H1 (cell line): ENCODE measurements at regions not wholly inside any gene's neighbourhood (a gene's known extent, or its start where the extent isn't known, plus 50 kb on each side); places are given as distances from the start of the nearest gene placed in this dataset.

Experiments
- CTCF ChIA-PET: fragments of 300-600 bp; sonication (Branson Sonifier 250); formaldehyde crosslinking; loops from one replicate; lab custom pipeline; 2021; ENCODE audit not compliant: partially characterized antibody; lab: Charles Lee
- POLR2A ChIA-PET: fragments of 300-600 bp; sonication (Branson Sonifier 250); formaldehyde crosslinking; loops from one replicate; lab custom pipeline; 2021; ENCODE audit warnings: inconsistent platforms; ENCODE audit not compliant: partially characterized antibody; lab: Charles Lee
- DNase-seq, 2 experiments: peaks; one replicate each; pipeline versions ENCODE4 v3.0.0 to v3.0.0-alpha.2; 2010 to 2022; ENCODE audit warnings: low spot score in 2 of 2, low read depth in 1 of 2, mixed read lengths in 1 of 2
- FAIRE-seq: peaks from 2 replicates; lab custom pipeline; 2011; peaks lifted over from hg19 to GRCh38; lab: Jason Lieb, UNC
- H2AFZ ChIP-seq: 2 replicates; pipeline ENCODE4 v1.8.1; 2012; ENCODE audit warnings: low read length, inconsistent platforms
- H2AK5ac ChIP-seq: 2 replicates; pipeline ENCODE4 v1.6.1; 2013; ENCODE audit warnings: low read depth, low read length
- H2BK120ac ChIP-seq: replicated peaks from 2 replicates; pipeline ENCODE3; 2013; ENCODE audit warnings: low read depth, low read length, inconsistent platforms
- H2BK12ac ChIP-seq: 2 replicates; pipeline ENCODE4 v1.6.1; 2013; ENCODE audit warnings: low read depth, low read length
- H2BK15ac ChIP-seq: 2 replicates; pipeline ENCODE4 v1.6.1; 2013; ENCODE audit warnings: low read length
- H2BK20ac ChIP-seq: 2 replicates; pipeline ENCODE4 v1.6.1; 2013; ENCODE audit warnings: low read length
- H2BK5ac ChIP-seq: 2 replicates; pipeline ENCODE4 v1.6.1; 2013; ENCODE audit warnings: low read depth, low read length
- H3K14ac ChIP-seq: 2 replicates; pipeline ENCODE4 v1.6.1; 2013; ENCODE audit warnings: inconsistent platforms; ENCODE audit not compliant: insufficient read length
- H3K18ac ChIP-seq: 2 replicates; pipeline ENCODE4 v1.6.1; 2013; ENCODE audit warnings: low read length; ENCODE audit errors: extremely low read depth
- H3K23ac ChIP-seq: 2 replicates; pipeline ENCODE4 v1.6.1; 2013; ENCODE audit warnings: inconsistent platforms; ENCODE audit not compliant: insufficient read length
- H3K23me2 ChIP-seq: 2 replicates; pipeline ENCODE4 v1.6.1; 2013; ENCODE audit warnings: low read depth, low read length
- H3K27ac ChIP-seq: 2 replicates; pipeline ENCODE4 v1.6.1; 2011; ENCODE audit warnings: low read depth, low read length, inconsistent platforms
- H3K27me3 ChIP-seq, 4 experiments: replicated peaks in 1 of 4; 1 replicate in 1 of 4; 2 replicates in 3 of 4; pipeline versions ENCODE4 v1.6.1 to v1.8.1; 2011 to 2013; ENCODE audit warnings: low read length in 3 of 4, mild to moderate bottlenecking in 3 of 4, inconsistent platforms in 2 of 4, mixed read lengths in 2 of 4, moderate library complexity in 1 of 4; ENCODE audit not compliant: control insufficient read depth in 3 of 4, insufficient read depth in 3 of 4; ENCODE audit errors: extremely low read depth in 1 of 4
- H3K36me3 ChIP-seq, 4 experiments: 2 replicates each; pipeline versions ENCODE4 v1.6.1 to v1.8.1; 2011 to 2013; ENCODE audit warnings: mild to moderate bottlenecking in 4 of 4, low read length in 3 of 4, moderate library complexity in 2 of 4, control low read depth in 1 of 4, inconsistent platforms in 1 of 4; ENCODE audit not compliant: insufficient read depth in 4 of 4, control insufficient read depth in 2 of 4
- H3K4ac ChIP-seq: replicated peaks from 2 replicates; pipeline ENCODE3; 2013; ENCODE audit warnings: low read length, low read depth, mixed read lengths, inconsistent platforms; ENCODE audit not compliant: insufficient read length
- H3K4me1 ChIP-seq, 4 experiments: replicated peaks in 1 of 4; 1 replicate in 1 of 4; 2 replicates in 3 of 4; pipeline versions ENCODE4 v1.6.1 to v1.8.1; 2011 to 2013; ENCODE audit warnings: low read length in 3 of 4, inconsistent platforms in 2 of 4, mixed read lengths in 1 of 4; ENCODE audit not compliant: insufficient read depth in 4 of 4, control insufficient read depth in 3 of 4
- H3K4me2 ChIP-seq, 2 experiments: 2 replicates each; pipeline versions ENCODE4 v1.6.1 to v1.8.1; 2011 to 2013; ENCODE audit warnings: low read depth in 2 of 2, low read length in 2 of 2, control low read depth in 1 of 2, inconsistent platforms in 1 of 2, mild to moderate bottlenecking in 1 of 2; ENCODE audit not compliant: insufficient read depth in 1 of 2
- H3K4me3 ChIP-seq, 4 experiments: fragments of 200-600, 300-600 bp in 1 of 4; sonication (generic), shearing (Covaris generic), sonication (Bioruptor Twin) in 1 of 4; 2 replicates each; pipeline versions ENCODE4 v1.5.1 to v1.8.1; 2011 to 2016; ENCODE audit warnings: low read length in 4 of 4, low read depth in 3 of 4, control low read depth in 2 of 4, inconsistent platforms in 2 of 4, mild to moderate bottlenecking in 2 of 4, mixed read lengths in 1 of 4, moderate library complexity in 1 of 4; ENCODE audit not compliant: insufficient read depth in 2 of 4; ENCODE audit errors: extremely low read depth in 1 of 4
- H3K56ac ChIP-seq: replicated peaks from 2 replicates; pipeline ENCODE3; 2013; ENCODE audit warnings: low read depth, mild to moderate bottlenecking, mixed read lengths, low read length, inconsistent platforms; ENCODE audit not compliant: insufficient read length
- H3K79me1 ChIP-seq: 2 replicates; pipeline ENCODE4 v1.6.1; 2013; ENCODE audit warnings: low read depth, low read length, control low read depth
- H3K79me2 ChIP-seq, 2 experiments: 2 replicates each; pipeline versions ENCODE4 v1.6.1 to v1.8.1; 2012 to 2013; ENCODE audit warnings: low read length in 2 of 2, mild to moderate bottlenecking in 2 of 2, inconsistent platforms in 1 of 2; ENCODE audit not compliant: insufficient read depth in 2 of 2, control insufficient read depth in 1 of 2
- H3K9ac ChIP-seq, 4 experiments: replicated peaks in 1 of 4; 1 replicate in 1 of 4; 2 replicates in 3 of 4; pipeline versions ENCODE4 v1.6.1 to v1.8.1; 2011 to 2013; ENCODE audit warnings: low read depth in 3 of 4, low read length in 3 of 4, control low read depth in 2 of 4, mild to moderate bottlenecking in 2 of 4, moderate library complexity in 2 of 4, inconsistent platforms in 1 of 4; ENCODE audit errors: extremely low read depth in 1 of 4
- H3K9me3 ChIP-seq, 2 experiments: 2 replicates each; pipeline versions ENCODE4 v1.6.1 to v1.8.1; 2012 to 2013; ENCODE audit warnings: mild to moderate bottlenecking in 2 of 2, moderate library complexity in 2 of 2, control low read depth in 1 of 2, inconsistent platforms in 1 of 2, low read depth in 1 of 2, low read length in 1 of 2, mixed read lengths in 1 of 2; ENCODE audit not compliant: insufficient read depth in 2 of 2
- H4K20me1 ChIP-seq, 2 experiments: replicated peaks in 1 of 2; 2 replicates each; pipeline versions ENCODE3 to v1.8.1; 2011 to 2013; ENCODE audit warnings: inconsistent platforms in 2 of 2, low read length in 2 of 2, mild to moderate bottlenecking in 1 of 2; ENCODE audit not compliant: insufficient read depth in 2 of 2, control insufficient read depth in 1 of 2
- H4K5ac ChIP-seq: 2 replicates; pipeline ENCODE4 v1.6.1; 2013; ENCODE audit warnings: low read length, low read depth, mixed read lengths, inconsistent platforms; ENCODE audit not compliant: insufficient read length
- H4K8ac ChIP-seq: 2 replicates; pipeline ENCODE4 v1.8.0; 2013; ENCODE audit warnings: mild to moderate bottlenecking, moderate library complexity, low read length, inconsistent platforms; ENCODE audit not compliant: insufficient read depth; ENCODE audit errors: extremely low read depth
- H4K91ac ChIP-seq: replicated peaks from 2 replicates; pipeline ENCODE3; 2013; ENCODE audit warnings: low read length, mixed read lengths, inconsistent platforms; ENCODE audit not compliant: insufficient read length
- RAD21 ChIP-seq, 2 experiments: IDR thresholded peaks in 1 of 2; conservative IDR thresholded peaks in 1 of 2; 2 replicates each; pipeline ENCODE4 v1.6.1; 2011; ENCODE audit warnings: low read depth in 2 of 2, low read length in 2 of 2, improper control_type of control experiment in 1 of 2, inconsistent platforms in 1 of 2, mild to moderate bottlenecking in 1 of 2, moderate library complexity in 1 of 2
- ZNF274 ChIP-seq: IDR thresholded peaks from 2 replicates; pipeline ENCODE4 v1.7.0; 2012; ENCODE audit warnings: low read length, borderline replicate concordance; ENCODE audit errors: extremely low read depth
- WGBS, 2 experiments: shearing (Covaris generic) in 1 of 2; methylation state at CpG; one replicate each; pipeline versions ENCODE4 v1.1.6 to v1.1.7; 2013 to 2015; ENCODE audit warnings: low lambda C conversion rate in 2 of 2, mixed read lengths in 2 of 2, inconsistent platforms in 1 of 2, low coverage in 1 of 2, missing lambda C conversion rate in 1 of 2; ENCODE audit not compliant: insufficient replicate concordance in 2 of 2, insufficient coverage in 1 of 2, insufficient read length in 1 of 2; ENCODE audit errors: extremely low coverage in 1 of 2, missing lambda C conversion rate in 1 of 2; 5-methylcytosine and 5-hydroxymethylcytosine counted together

GRCh38 chr4:45471335-45471734 is 652.5 kb downstream of the GABRG1 start:
- no peak overlapping the region for H3K4ac ChIP-seq
- H3K79me2 ChIP-seq: no peaks in the 10 kb centered on the region
- H2BK5ac ChIP-seq: no peak overlapping the region
- H2BK12ac ChIP-seq: no peak overlapping the region
- no peak overlapping the region for H3K23ac ChIP-seq
- no peak overlapping the region for H3K27ac ChIP-seq
- no peak overlapping the region for H3K9ac ChIP-seq
- ChIA-PET POLR2A (no interaction called here), CTCF (interaction anchor here (0.6 to 1.4 kb wide), 3 partner anchors 18 to 134 kb away, joined by 3 read pairs; no protein-coding TSS in a partner anchor)
- no peak overlapping the region for H3K14ac ChIP-seq
- no peaks in the 10 kb centered on the region for H3K36me3 ChIP-seq
- no peak overlapping the region for H4K91ac ChIP-seq
- H3K56ac ChIP-seq: no peak overlapping the region
- WGBS, 2 experiments: 100% methylated on average over 4 of the region's 4 CpGs; no CpG with 5 or more reads in 1 of the 2 experiments
- H4K5ac ChIP-seq: no peak overlapping the region
- no peak overlapping the region for H2AFZ ChIP-seq
- H3K4me2 ChIP-seq: no peak overlapping the region
- no peaks in the 10 kb centered on the region for H3K79me1 ChIP-seq
- no peak overlapping the region for H2BK15ac ChIP-seq
- H2BK20ac ChIP-seq: no peak overlapping the region
- H2BK120ac ChIP-seq: no peak overlapping the region
- no peak overlapping the region for H2AK5ac ChIP-seq
- no peaks in the 10 kb centered on the region for H3K23me2 ChIP-seq
- no peaks in the 10 kb centered on the region for H3K4me1 ChIP-seq
- no peak overlapping the region for H4K8ac ChIP-seq
- H3K18ac ChIP-seq: no peak overlapping the region
- H4K20me1 ChIP-seq: no peaks in the 10 kb centered on the region
- H3K4me3 ChIP-seq: no peak overlapping the region
- no peak for TF ChIP-seq ZNF274
- no peak for TF ChIP-seq RAD21 (IDR thresholded peaks at IDR 0.05 in 1 of 2, conservative IDR thresholded peaks at IDR 0.05 in 1 of 2; ENCODE audit: low read depth in 2 of 2, low read length in 2 of 2)
- FAIRE-seq (no peak), DNase-seq (no peak)
- H3K27me3 ChIP-seq: no peaks in the 10 kb centered on the region
- H3K9me3 ChIP-seq: peaks cover 7 to 12% of the 10 kb centered on the region in 2 experiments; a peak in 3 of 4 replicates
